Prostate gland (tissue), 2 donors: ENCODE measurements at regions not wholly inside any gene's neighbourhood (a gene's known extent, or its start where the extent isn't known, plus 50 kb on each side); places are given as distances from the start of the nearest gene placed in this dataset.

ENCODE experiments used
- POLR2A ChIP-seq: fragments of 450-650 bp; IDR thresholded peaks from one replicate; pipeline ENCODE4 v1.6.1; 2016; ENCODE audit warnings: antibody characterized with exemption, mild to moderate bottlenecking
- TF ChIP-seq, protein P1 (sequence below), 4 experiments: fragments of 200-600 bp in 2 of 4; fragments of 450-650 bp in 2 of 4; sonication (generic) in 2 of 4; IDR thresholded peaks; 1 replicate in 3 of 4; 2 replicates in 1 of 4; pipeline ENCODE4 v1.5.1; 2016 to 2019; ENCODE audit warnings: antibody characterized with exemption in 4 of 4, mild to moderate bottlenecking in 2 of 4, moderate library complexity in 2 of 4

DNA sequence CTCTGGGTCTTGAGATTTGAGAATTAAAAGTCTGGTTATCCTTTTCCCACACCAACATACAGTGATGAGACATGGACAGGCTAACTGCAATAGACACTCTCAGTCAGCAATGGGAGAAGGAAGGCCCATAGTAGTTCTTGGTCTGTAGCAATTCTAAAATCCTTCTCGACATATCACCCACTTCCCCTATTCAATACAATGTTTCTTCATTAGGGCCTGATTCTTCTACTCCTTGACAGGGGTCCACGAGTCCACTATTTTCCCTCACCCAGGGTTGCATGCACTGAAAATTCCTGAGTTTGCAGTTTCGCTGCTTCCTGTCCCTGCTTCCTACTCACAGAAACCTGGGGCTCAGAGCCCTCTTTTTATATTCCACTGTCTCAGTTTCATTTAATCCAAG lies 402.8 kb downstream of the MAT2B start:
- TF ChIP-seq, protein P1, sequence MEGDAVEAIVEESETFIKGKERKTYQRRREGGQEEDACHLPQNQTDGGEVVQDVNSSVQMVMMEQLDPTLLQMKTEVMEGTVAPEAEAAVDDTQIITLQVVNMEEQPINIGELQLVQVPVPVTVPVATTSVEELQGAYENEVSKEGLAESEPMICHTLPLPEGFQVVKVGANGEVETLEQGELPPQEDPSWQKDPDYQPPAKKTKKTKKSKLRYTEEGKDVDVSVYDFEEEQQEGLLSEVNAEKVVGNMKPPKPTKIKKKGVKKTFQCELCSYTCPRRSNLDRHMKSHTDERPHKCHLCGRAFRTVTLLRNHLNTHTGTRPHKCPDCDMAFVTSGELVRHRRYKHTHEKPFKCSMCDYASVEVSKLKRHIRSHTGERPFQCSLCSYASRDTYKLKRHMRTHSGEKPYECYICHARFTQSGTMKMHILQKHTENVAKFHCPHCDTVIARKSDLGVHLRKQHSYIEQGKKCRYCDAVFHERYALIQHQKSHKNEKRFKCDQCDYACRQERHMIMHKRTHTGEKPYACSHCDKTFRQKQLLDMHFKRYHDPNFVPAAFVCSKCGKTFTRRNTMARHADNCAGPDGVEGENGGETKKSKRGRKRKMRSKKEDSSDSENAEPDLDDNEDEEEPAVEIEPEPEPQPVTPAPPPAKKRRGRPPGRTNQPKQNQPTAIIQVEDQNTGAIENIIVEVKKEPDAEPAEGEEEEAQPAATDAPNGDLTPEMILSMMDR (IDR thresholded peaks at IDR 0.05), result no peak
- no peak for TF ChIP-seq POLR2A
